ENCODE measurements at regions not wholly inside any gene's neighbourhood (a gene's known extent, or its start where the extent isn't known, plus 50 kb on each side); places are given as distances from the start of the nearest gene placed in this dataset.

DNA sequence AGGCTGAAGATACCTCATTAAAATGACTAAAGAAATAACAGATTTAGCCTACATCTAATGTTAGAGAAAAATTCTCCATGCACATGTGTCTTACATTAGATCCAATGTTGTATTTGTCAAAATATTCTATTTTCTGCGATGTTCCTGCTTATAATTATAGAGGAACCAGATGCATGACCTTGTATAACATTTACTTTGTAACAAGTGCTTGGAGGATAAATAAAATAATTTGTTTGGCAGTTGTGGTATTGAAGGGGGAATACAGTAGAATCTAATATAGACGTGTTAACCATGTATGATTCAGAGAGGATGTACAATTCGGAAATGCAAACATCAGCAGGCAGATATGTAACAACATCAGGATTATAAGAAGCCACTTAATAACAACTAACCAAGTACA lies 922.2 kb downstream of the TUSC7 start:
- ATAC-seq: no peak

DNA sequence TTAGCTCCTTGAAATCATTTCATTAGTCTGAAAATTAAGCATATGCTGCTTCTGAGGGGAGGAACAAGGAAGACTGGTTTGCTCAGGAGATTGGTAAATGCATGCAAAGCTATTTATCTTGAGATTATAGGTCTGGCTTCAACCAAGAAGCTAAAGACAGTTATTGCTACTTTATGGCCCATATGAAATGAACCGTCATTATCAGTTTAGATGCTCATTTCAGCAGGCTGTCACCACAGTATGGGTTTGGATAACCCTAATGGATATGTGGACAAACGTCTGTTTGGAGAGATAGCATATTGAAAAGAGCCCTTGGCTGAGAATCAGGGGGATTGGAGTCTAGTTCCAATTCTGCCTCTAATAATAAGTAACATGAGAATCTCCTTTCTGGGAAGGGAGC lies 922.6 kb downstream of the TUSC7 start:
- ATAC-seq: no peak

DNA sequence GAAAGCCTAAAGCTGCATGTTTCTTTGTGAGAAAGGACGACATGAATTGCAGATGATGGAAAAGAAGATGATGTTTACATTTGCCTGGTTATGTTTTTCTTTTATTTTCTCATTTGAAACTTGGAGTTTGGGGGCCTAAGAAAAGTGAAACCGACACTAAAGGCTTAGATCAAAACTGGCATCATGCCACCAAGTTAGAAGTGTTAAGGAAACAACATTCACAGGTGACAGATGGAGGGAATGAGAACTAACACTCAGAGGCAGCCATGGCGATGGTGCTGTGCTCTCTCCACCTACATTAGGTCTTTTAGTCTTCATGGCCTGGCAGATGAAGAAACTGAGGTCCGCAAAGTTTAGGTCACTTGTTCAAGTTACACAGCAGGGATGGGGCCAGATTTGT lies 923.6 kb downstream of the TUSC7 start:
- no peak for ATAC-seq

DNA sequence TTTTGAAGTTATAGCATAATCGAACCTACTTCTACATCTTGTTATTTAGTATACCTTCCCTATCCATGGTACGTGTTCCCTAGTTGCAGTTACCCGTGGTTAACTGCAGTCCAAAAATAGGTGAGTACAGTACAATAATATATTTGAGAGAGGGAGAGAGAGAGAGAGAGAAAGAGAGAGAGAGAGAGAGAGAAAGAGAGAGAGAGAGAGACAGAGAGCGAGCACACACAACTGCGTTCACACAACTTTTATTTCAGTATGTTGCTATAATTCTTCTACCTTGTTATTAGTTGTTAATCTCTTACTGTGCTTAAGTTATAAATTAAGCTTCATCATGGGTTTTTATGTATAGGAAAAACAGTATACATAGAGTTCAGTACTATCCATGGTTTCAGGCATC lies 928.1 kb downstream of the TUSC7 start:
- no peak for ATAC-seq

DNA sequence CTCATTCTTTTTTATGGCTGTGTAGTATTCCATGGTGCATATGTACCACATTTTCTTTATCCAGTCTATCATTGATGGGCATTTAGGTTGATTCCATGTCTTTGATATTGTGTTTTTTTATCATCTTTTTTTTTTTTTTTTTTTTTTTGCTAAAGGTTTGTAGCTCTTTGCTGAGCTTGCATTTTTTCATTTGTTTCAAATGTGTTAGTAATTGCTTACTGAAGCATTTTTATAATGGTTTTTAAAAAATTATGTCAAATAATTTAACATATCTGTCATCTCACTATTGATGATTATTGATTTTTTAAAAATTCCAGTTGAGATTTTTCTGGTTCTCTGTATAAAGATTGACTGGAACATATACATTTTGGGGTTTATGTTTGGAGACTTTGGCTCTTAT lies 934.6 kb downstream of the TUSC7 start:
- ATAC-seq: no peak

DNA sequence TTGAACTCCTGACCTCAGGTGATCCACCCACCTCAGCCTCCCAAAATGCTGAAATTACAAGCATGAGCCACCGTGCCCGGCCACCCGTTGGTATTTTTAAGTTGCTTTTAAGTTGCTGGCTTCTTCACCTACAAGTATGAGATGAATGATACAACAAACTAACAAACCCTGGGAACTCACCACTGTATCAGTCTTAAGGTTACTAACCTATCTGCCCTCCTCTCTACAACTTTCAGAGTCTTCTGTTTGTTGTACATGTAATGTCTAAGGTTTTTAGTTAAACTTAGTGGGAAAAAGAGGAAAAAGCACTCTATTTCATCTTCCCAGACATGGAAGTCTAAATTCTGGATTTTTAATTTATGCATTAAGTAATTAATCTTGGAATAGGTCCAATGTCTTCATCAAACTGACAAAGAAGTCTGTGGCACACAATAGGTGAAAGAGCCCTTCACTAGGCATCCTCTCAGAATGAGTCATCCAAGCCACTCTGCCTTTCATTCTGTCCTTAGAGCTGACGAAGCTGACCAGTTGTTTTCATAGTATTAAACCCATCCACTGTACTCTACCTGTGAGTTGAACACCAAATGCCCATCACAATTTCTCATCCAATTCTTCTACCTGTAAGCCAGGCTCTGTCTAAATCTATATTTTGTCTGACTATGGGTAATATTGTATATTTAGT lies 936.1 kb downstream of the TUSC7 start:
- no peak for ATAC-seq

DNA sequence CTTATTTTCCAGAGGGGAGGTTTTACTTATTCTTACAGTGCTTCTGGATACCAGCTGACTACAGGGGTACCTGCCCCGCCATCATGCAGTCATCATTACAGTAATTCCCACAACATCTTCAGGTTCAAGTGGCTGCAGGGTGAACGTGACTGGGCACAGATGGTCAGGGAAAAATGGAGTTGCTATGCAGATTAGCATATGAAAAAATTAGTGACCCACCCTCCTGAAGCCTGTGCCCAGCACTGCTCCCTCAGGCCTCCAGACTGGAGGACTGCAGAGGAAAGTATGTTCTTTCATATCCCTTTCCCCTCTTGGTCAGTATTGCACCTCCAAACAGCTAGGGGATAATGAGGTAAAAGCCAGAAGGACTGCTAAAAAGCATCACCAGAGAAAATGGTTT lies 937.9 kb downstream of the TUSC7 start:
- no peak for ATAC-seq

DNA sequence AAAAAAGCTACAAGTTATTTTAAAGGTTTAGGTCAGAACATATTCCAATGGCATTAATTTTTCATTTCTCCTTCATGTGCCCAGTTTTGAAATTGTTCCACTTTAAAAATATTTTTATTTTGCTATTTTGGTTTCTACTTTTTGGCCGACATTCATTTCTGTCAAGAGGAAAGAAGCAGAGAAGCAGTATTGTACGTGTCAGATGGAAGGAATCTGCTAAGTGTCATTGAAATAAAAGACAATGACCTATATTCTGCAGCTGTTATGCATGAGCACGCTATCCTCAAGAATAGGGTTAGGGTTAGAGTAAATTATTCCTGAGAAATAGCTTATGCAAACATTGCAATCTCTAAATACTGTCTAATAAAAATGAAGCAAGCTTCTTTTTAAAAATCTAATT lies 941.7 kb downstream of the TUSC7 start:
- no peak for ATAC-seq

DNA sequence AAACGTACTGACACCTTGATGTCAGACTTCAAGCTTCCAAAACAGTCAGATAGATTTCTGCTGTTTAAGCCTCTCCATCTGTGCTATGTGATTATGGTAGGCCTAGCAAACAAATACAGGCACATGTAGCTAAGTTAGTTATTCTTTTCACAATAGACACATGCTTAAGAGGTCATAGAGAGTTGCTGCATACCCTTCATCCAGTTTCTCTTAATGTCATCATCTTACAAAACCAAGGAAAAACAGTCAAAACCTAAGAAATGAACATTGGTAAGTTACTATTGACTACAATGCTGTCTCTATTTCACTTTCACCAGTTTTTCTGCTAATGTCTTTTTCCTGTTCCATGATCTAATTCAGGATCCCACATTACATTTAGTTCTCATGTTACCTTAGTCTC lies 946.8 kb downstream of the TUSC7 start:
- no peak for ATAC-seq

DNA sequence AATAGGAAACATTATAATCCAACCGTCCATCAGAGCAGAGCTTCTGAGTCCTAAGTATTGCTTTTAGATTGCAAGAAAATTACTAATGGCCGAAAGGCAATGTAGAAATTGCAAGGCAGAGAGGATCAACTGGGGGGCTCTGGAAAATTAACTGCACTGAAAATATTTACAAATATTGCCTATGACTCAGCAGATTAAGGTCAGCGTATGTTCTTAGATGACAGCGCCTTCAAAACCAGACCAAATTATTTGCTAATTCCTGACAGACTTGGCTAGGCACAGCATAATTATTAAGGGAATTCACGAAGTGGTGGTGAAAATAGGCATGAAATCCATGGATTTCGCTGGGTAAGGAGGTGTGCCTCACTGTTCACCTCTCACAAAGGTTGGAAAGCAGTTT lies 947.7 kb downstream of the TUSC7 start:
- no peak for ATAC-seq

DNA sequence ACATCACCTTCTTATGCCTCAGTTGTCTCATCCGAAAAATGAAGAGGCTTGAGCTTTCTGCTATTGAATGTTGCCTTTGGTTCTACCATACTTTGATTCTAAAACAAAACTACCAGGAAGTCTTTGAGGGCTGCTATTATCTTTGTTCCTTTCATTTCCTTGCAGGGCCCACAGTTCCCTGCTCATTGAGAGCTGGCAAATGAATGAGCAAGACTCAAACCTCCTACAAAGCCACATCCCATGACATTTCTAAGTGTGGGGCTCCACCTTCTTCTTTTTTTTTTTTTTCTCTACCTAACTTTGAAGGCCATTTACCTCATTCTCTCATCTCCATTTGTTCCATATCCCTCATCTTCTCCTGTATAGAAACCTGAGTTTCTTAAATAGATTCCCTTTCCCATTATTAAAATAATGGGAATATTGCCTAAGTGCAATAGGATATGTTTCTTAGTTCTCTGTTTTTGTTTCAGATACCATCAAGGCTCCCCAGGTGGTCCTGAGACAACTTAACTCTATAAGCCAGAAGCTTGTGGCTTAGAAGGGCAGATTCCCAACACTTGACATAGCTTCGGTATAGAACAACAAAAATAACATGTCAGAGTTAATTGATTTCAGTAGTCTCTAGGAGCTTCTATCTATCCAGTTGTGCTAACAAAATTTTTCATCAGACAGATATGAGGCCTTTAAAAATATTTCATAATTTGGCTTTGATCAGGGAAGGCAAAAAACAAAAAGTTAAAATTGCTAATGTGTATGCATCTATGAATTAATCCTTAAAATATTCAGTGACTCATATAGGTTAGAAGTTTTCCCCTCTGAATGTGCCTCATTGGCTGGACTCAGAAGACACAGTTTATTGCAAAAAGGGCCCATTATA lies 951.6 kb downstream of the TUSC7 start:
- no peak for ATAC-seq

DNA sequence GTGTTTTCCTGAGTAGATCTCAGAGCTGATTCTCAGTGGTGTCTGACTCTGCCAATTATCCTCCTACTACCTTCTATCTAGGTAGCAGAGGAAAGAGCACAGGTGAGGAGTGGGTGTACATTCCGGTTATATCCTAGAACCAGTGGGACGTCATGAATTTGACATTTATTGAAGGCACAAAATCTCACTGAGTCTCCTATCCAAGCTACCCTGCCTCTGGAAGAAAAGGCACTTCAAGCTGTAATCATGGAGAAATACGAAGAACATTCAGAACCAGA lies 952.2 kb downstream of the TUSC7 start:
- no peak for ATAC-seq

DNA sequence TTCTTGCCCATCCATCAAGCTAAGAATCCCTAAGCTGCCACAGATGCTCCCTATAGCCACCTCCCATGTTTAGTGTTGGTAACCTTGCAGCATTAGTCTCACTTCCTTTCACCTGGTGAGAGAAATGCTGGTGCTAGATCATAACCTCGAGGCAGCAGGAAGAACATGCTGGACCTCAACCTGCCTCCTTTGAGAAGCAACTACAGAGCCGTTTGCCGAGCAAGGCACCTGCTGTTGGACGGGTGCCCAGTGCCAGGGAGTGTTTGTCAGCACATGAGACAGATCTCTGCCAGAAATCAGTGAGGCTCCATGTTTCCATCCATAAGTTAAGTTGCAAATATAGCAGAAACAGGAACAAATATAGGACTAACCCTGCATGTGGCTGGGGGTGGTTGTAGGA lies 955.7 kb downstream of the TUSC7 start:
- no peak for ATAC-seq

DNA sequence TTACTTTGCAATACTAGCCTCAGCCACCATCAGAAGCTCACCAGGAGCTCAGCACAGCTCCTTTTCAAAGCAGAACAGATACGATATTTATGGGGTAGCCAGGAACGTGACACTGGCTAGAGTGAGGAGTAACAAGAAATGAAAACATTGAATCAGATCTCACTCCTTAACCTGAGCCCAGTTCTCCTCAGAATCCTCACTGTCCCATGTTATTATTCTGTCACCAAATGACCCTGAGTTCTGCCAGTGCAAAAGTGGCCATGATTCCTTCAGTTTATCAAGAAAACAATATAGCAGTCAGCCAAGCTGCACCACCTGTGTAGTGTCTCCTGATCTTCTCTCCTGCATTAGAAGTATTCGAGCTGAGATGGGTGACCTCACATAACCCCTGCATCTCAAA lies 956.7 kb downstream of the TUSC7 start:
- ATAC-seq: no peak

DNA sequence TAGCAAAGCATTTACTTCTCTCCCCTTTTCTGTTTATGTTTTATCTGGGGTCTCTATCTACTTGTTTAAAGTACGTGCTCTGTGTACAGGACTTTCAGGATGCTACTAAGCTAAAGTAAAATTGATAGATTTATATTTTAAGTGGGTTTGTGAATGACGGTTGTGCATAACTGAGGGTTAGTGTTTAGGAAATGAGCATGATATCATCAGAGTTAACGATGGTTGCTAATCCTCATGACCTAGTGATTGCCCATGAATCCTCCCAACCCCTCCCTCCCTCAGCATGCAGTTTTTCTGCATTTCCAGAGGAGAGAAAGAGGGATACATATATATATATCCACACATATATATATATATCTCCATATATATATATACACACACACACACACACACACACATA lies 957.2 kb downstream of the TUSC7 start:
- ATAC-seq: no peak

DNA sequence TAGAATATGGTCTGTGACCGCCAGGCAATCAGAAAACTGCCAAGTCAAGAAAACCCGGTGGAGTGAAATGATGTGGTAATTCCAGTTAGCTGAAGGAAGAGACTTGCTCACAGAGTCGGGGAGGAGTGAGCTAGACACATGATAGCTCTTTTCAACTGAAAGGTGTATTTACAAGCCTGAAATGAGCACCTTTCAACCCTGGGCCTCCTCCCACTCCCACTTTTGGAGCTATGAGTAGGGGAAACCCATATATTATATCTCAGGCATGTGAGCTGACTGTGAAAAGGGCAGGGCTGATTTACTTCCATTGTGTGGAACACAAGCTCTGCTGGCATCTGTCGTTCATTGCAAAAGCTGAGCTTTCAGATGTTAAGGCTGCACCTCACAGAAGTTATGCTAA lies 960.2 kb downstream of the TUSC7 start:
- no peak for ATAC-seq

DNA sequence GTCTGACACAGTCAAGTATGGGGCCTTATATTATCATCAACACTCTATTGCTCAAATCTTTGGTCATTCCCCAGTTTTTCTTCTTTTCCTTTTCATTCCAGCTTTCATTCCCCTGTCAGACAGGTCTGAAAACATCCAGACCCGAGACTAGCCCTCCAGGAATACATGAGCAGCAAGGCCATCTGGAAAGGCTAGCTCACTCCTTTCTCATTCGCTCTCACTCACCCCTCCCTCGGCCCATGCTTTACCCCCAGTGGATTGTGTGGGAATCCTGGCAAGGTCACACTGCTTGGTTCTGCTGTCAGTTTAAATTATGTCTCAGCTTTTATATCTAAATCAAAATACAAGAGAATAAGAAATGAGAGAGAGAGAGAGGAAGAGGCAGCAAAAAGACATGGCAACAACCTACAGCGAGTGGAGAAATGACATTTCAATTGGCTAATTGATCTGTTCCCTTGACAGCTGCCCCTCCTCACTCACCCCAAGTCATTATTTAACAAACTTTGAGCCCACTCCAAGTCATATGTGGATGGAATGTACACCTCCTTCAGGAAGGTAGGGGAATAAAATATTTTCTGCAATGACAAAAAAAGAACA lies 962.2 kb downstream of the TUSC7 start:
- ATAC-seq: no peak

DNA sequence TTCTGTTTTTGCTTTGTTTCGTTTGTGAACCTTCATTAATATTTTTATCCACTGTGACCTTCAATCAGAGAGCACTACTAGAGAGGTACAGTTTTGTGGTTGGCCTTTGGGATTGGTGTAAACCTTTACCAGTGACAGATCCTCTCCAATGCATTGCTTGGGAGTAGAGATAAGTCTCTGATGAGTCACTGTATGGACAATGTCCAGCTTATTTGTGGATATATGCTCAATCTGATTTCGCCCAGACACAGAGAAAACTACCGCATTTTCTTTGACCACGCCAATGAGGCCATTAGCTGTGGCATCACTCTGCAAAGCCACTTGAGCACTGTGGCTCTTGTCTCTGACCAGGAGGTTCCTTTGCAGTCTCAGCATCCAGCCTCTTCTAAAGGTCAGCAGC lies 964.7 kb downstream of the TUSC7 start:
- no peak for ATAC-seq

DNA sequence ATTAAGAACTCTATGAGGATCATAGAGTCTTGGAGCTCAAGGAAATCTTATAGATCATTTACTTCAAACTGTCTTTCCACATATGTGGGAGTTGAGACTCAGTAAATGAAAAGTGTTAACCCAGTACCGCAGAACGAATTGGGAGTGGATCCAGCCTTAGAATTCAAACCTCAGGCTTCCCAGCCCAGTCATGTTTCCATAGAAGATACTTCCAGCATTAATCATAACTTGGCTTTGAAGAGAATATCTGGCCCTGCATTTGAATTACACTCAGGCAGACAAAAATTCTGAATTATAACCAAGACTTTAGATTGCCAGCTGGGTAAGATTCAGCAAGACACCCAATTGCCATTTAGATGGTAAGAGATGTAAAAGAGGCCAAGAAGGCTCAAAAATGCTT lies 972.0 kb downstream of the TUSC7 start:
- no peak for ATAC-seq

DNA sequence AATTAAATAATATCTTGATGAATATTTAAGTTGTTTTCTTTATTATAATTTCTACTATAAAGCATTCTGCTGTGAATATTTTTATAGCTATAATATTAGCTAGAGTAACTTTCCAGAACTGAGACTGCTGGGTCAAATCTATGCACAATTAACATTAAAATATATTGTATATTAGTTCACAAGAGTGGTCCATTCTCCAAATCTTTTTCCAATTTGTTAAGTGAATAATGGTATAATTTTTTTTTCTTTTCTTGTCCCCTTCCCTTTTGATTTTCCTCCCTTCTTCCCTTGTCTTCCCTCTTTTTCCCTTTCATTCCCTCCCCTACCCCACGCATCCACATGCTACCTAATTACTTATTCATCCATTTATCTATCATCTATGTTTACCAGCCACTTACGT lies 977.5 kb downstream of the TUSC7 start:
- no peak for ATAC-seq

DNA sequence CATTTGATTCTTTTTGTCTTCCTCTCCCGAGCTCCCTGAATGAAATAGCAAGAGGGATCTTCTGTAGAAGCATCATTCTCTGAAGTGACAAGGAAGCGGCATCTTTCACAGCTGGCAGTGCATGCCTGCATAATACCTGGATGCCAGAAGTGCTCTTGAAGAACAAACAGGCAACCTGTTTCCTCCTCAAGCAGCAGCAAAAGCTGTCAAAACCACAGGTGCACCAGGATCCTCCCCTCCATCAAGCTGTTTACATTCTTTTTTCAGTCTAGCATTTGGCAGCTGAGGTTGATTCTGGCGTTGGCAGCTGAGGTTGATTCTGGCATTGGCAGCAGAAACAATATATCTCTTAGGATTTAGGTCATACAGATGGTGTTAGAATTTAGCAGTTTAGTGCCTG lies 979.0 kb downstream of the TUSC7 start:
- ATAC-seq: no peak

DNA sequence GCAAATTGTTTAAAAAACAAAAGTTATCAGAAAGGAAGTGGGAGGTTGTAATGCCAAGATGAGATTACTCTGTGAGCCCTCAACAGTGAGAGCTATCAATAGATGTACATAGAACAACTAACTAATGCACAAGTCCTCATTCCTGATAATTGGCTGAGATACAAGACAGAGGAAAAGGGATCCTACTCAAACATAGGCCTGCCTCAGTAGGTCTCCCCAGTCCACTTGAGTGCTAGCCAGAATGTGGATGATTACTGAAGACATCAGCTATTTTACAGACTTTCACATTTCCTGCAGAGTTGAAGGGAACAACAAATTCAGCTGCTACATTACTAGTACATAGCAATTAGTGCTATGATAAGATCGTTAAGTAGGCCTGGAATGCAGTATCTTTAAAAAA lies 981.9 kb downstream of the TUSC7 start:
- no peak for ATAC-seq

DNA sequence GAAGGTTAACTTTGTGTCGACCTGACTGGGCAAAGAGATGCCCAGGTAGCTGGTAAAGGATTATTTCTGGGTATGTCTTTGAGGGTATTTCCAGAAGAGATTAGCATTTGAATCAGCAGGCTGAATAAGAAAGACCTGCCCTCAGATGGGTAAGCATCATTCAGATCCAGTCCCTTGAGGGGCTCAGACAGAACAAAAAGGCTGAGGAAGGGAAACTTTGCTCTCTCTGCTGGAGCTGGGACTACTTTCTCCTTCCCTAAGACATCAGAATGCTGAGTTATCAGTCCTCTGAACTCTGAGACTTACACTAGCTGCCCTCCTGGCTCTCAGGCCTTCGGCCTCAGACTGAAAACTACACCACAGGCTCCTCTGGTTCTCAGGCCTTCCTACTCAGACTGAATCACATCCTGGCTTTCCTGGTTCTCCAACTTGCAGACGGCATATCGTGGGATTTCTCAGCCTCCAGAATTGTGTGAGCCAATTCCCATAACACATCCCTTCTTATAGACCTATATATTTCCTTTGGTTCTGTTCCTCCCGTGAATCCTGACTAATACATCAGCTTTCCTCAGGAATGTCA lies 982.9 kb downstream of the TUSC7 start:
- ATAC-seq: no peak

DNA sequence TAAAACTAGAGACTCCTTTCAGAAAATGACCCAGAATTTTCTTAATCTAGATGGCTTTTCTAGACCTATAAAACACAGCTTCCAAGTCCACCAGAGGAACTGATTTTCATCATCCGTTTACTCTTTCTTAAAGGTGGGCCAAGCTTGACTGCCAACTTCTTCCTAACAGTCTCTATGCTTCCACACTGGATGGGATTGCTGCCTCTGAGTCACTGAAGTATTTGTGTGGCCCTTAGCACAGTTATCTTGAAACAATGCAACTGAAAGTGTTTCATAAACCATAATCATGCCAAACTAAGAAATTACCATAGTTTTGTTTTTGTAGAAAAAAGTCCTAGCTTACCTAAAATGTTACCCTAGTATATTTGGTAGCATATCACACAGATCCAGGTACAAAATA lies 985.7 kb downstream of the TUSC7 start:
- ATAC-seq: no peak
